ENCODE measurements at regions not wholly inside any gene's neighbourhood (a gene's known extent, or its start where the extent isn't known, plus 50 kb on each side); places are given as distances from the start of the nearest gene placed in this dataset.
"Not testable (repeated sequence)": the region's sequence is repeated elsewhere in the genome, so short reads cannot be mapped to it uniquely, and the experiment has no call there.

GRCh38 chr3:87101861-87102625 lies 111.1 kb upstream of the VGLL3 start:
- DNase-seq, result no peak

GRCh38 chr3:87097733-87098132 lies 106.8 kb upstream of the VGLL3 start:
- DNase-seq, result not testable (repeated sequence)

- no peak for DNase-seq
Observed at GRCh38 chr3:87090631-87091030, 99.7 kb upstream of the VGLL3 start.

GRCh38 chr3:87088993-87089841 lies 98.3 kb upstream of the VGLL3 start:
- DNase-seq, result peak; percentile 78 to 89 (median 82)

GRCh38 chr3:87088430-87088992 lies 97.6 kb upstream of the VGLL3 start:
- peak in 1 of 4 experiments; percentile 21 for DNase-seq

GRCh38 chr3:87084868-87085267 lies 93.9 kb upstream of the VGLL3 start:
- no peak for DNase-seq

- peak; percentile 46 to 73 (median 62) for DNase-seq
Observed at GRCh38 chr3:87082796-87083440, 92.0 kb upstream of the VGLL3 start.

- no peak for DNase-seq
Observed at GRCh38 chr3:87077355-87077754, 86.4 kb upstream of the VGLL3 start.

- DNase-seq, result no peak
Observed at GRCh38 chr3:87076946-87077345, 86.0 kb upstream of the VGLL3 start.

GRCh38 chr3:87073496-87074145 lies 82.7 kb upstream of the VGLL3 start:
- DNase-seq, result no peak

- no peak for DNase-seq
Observed at GRCh38 chr3:87072446-87072845, 81.5 kb upstream of the VGLL3 start.

GRCh38 chr3:87069971-87070370 lies 79.0 kb upstream of the VGLL3 start:
- no peak for DNase-seq

GRCh38 chr3:87069021-87069420 lies 78.1 kb upstream of the VGLL3 start:
- DNase-seq, result no peak

GRCh38 chr3:87062685-87063084 lies 71.7 kb upstream of the VGLL3 start:
- no peak for DNase-seq

- no peak for DNase-seq
Observed at GRCh38 chr3:87057474-87057873, 66.5 kb upstream of the VGLL3 start.

- DNase-seq, result peak in 2 of 4 experiments; percentile 10 to 39
Observed at GRCh38 chr3:87053553-87053952, 62.6 kb upstream of the VGLL3 start.

GRCh38 chr3:87052499-87053260 lies 61.7 kb upstream of the VGLL3 start:
- no peak for DNase-seq

GRCh38 chr3:87047852-87048251 lies 56.9 kb upstream of the VGLL3 start:
- DNase-seq, result no peak

GRCh38 chr3:87046241-87046640 lies 55.3 kb upstream of the VGLL3 start:
- no peak for DNase-seq

GRCh38 chr3:87045473-87045872 lies 54.5 kb upstream of the VGLL3 start:
- DNase-seq, result no peak

- no peak for DNase-seq
Observed at GRCh38 chr3:87044846-87045245, 53.9 kb upstream of the VGLL3 start.

GRCh38 chr3:87044409-87044808 lies 53.5 kb upstream of the VGLL3 start:
- no peak for DNase-seq

Data from suppressor macrophage (primary cell).